Caco-2 (cell line): ENCODE measurements at regions not wholly inside any gene's neighbourhood (a gene's known extent, or its start where the extent isn't known, plus 50 kb on each side); places are given as distances from the start of the nearest gene placed in this dataset.

ENCODE experiments used
- BruUV-seq: library from RNA; stranded (reverse); fragments of 400-500 nt; replicated peaks from 2 replicates; lab custom pipeline; 2021; lab: Mats Ljungman, UMichigan
- CTCF ChIA-PET: fragments of 300-600 bp; sonication (Branson Sonifier 250); formaldehyde crosslinking; loops from one replicate; lab custom pipeline; 2022; ENCODE audit warnings: antibody characterized with exemption; lab: Charles Lee
- POLR2A ChIA-PET: fragments of 300-600 bp; sonication (Branson Sonifier 250); formaldehyde crosslinking; loops from one replicate; lab custom pipeline; 2022; ENCODE audit warnings: antibody characterized with exemption; lab: Charles Lee
- DNase-seq, 2 experiments: peaks; one replicate each; pipeline versions ENCODE4 v3.0.0 to v3.0.0-alpha.2; 2020 to 2022
- H3K27me3 ChIP-seq: replicated peaks from 2 replicates; pipeline ENCODE4 v1.6.0; 2011; ENCODE audit warnings: low read length; ENCODE audit not compliant: control insufficient read depth, insufficient read depth
- H3K36me3 ChIP-seq: 2 replicates; pipeline ENCODE4 v1.5.1; 2011; ENCODE audit warnings: low read length; ENCODE audit not compliant: control insufficient read depth, insufficient read depth
- H3K4me1 ChIP-seq: fragments of 250-450 bp; sonication (Bioruptor Pico); 2 replicates; pipeline ENCODE4 v1.5.1; 2020; ENCODE audit warnings: mild to moderate bottlenecking
- H3K4me3 ChIP-seq: 2 replicates; pipeline ENCODE4 v1.5.1; 2011; ENCODE audit warnings: low read depth, mild to moderate bottlenecking, control low read depth, low read length
- H3K9me3 ChIP-seq: fragments of 250-450 bp; sonication (Bioruptor Pico); 2 replicates; pipeline ENCODE4 v1.5.1; 2020; ENCODE audit warnings: mild to moderate bottlenecking, moderate library complexity
- H3K27ac Mint-ChIP-seq: one replicate; pipeline ENCODE4 v1.8.0; 2022; ENCODE audit warnings: mixed read lengths; ENCODE audit not compliant: unreplicated experiment
- H3K27me3 Mint-ChIP-seq: one replicate; pipeline ENCODE4 v1.8.0; 2022; ENCODE audit warnings: mixed read lengths; ENCODE audit not compliant: insufficient read depth, unreplicated experiment
- H3K36me3 Mint-ChIP-seq: one replicate; pipeline ENCODE4 v1.8.0; 2022; ENCODE audit warnings: mild to moderate bottlenecking, mixed read lengths; ENCODE audit not compliant: insufficient read depth, unreplicated experiment
- H3K4me1 Mint-ChIP-seq: one replicate; pipeline ENCODE4 v1.8.0; 2022; ENCODE audit warnings: low read depth, mixed read lengths; ENCODE audit not compliant: unreplicated experiment
- H3K4me3 Mint-ChIP-seq: one replicate; pipeline ENCODE4 v1.8.0; 2022; ENCODE audit warnings: mild to moderate bottlenecking, moderate library complexity, mixed read lengths; ENCODE audit not compliant: unreplicated experiment
- H3K9me3 Mint-ChIP-seq: one replicate; pipeline ENCODE4 v1.8.0; 2022; ENCODE audit warnings: mixed read lengths; ENCODE audit not compliant: unreplicated experiment
- CTCF ChIP-seq, 2 experiments: fragments of 200-600 bp in 1 of 2; IDR thresholded peaks; 1 replicate in 1 of 2; 2 replicates in 1 of 2; pipeline versions ENCODE4 v1.5.1 to v1.8.0; 2011 to 2022; ENCODE audit warnings: antibody characterized with exemption in 1 of 2, control low read depth in 1 of 2, inconsistent platforms in 1 of 2, low read depth in 1 of 2, low read length in 1 of 2, mild to moderate bottlenecking in 1 of 2, moderate library complexity in 1 of 2; ENCODE audit not compliant: insufficient read depth in 1 of 2, severe bottlenecking in 1 of 2, unreplicated experiment in 1 of 2
- intact Hi-C: fragments of 100-400 bp; cut with micrococcal nuclease; formaldehyde crosslinking; loops from one replicate; pipeline ENCODE4 v1.10.0; 2022; ENCODE audit not compliant: unreplicated experiment

GRCh38 chr6:142531727-142532126 is 229.9 kb downstream of the ADGRG6 start:
- no peak overlapping the region for H3K27ac Mint-ChIP-seq
- Histone ChIP-seq H3K4me3 (no peak overlapping the region), H3K36me3 (no peaks in the 10 kb centered on the region), H3K27me3 (no peaks in the 10 kb centered on the region), H3K4me1 (no peaks in the 10 kb centered on the region), H3K9me3 (peaks cover 4% of the 10 kb centered on the region; the same call in 1 of the 2 replicates)
- H3K4me1 Mint-ChIP-seq = peaks cover 9% of the 10 kb centered on the region
- no peak for DNase-seq
- no TSS peak for BruUV-seq
- intact Hi-C loops = no loop called here
- POLR2A ChIA-PET = no interaction called here
- no peaks in the 10 kb centered on the region for H3K36me3 Mint-ChIP-seq
- peaks cover 17% of the 10 kb centered on the region for H3K9me3 Mint-ChIP-seq
- TF ChIP-seq CTCF (IDR thresholded peaks at IDR 0.05; ENCODE audit: insufficient read depth in 1 of 2, low read depth in 1 of 2, low read length in 1 of 2, severe bottlenecking in 1 of 2, unreplicated experiment in 1 of 2) = no peak
- no peaks in the 10 kb centered on the region for H3K27me3 Mint-ChIP-seq
- no peak overlapping the region for H3K4me3 Mint-ChIP-seq
- CTCF ChIA-PET = no interaction called here

GRCh38 chr6:142534076-142534475 is 232.3 kb downstream of the ADGRG6 start:
- Mint-ChIP-seq H3K4me1 (peaks cover 9% of the 10 kb centered on the region), H3K4me3 (no peak overlapping the region), H3K9me3 (peaks cover 23% of the 10 kb centered on the region), H3K36me3 (no peaks in the 10 kb centered on the region), H3K27ac (no peak overlapping the region), H3K27me3 (no peaks in the 10 kb centered on the region)
- no peak for TF ChIP-seq CTCF (IDR thresholded peaks at IDR 0.05; ENCODE audit: insufficient read depth in 1 of 2, low read depth in 1 of 2, low read length in 1 of 2, severe bottlenecking in 1 of 2, unreplicated experiment in 1 of 2)
- POLR2A ChIA-PET = no interaction called here
- Histone ChIP-seq H3K36me3 (no peaks in the 10 kb centered on the region), H3K9me3 (peaks cover 4% of the 10 kb centered on the region; the same call in 1 of the 2 replicates), H3K4me3 (no peak overlapping the region), H3K27me3 (no peaks in the 10 kb centered on the region), H3K4me1 (no peaks in the 10 kb centered on the region)
- DNase-seq = no peak
- BruUV-seq = no TSS peak
- intact Hi-C loops = no loop called here
- CTCF ChIA-PET = no interaction called here

GRCh38 chr6:142534484-142534883 is 232.7 kb downstream of the ADGRG6 start:
- no peaks in the 10 kb centered on the region for H3K36me3 Mint-ChIP-seq
- no peak overlapping the region for H3K4me3 Mint-ChIP-seq
- no peak overlapping the region for H3K4me3 ChIP-seq
- H3K4me1 Mint-ChIP-seq = peaks cover 9% of the 10 kb centered on the region
- ChIA-PET CTCF (no interaction called here), POLR2A (no interaction called here)
- no peak for TF ChIP-seq CTCF (IDR thresholded peaks at IDR 0.05; ENCODE audit: insufficient read depth in 1 of 2, low read depth in 1 of 2, low read length in 1 of 2, severe bottlenecking in 1 of 2, unreplicated experiment in 1 of 2)
- BruUV-seq = no TSS peak
- H3K9me3 Mint-ChIP-seq = peaks cover 23% of the 10 kb centered on the region
- intact Hi-C loops = no loop called here
- peaks cover 4% of the 10 kb centered on the region; the same call in 1 of the 2 replicates for H3K9me3 ChIP-seq
- no peaks in the 10 kb centered on the region for H3K27me3 ChIP-seq
- H3K27me3 Mint-ChIP-seq = no peaks in the 10 kb centered on the region
- H3K27ac Mint-ChIP-seq = no peak overlapping the region
- no peaks in the 10 kb centered on the region for H3K4me1 ChIP-seq
- H3K36me3 ChIP-seq = no peaks in the 10 kb centered on the region
- no peak for DNase-seq
